ENCODE measurements at regions not wholly inside any gene's neighbourhood (a gene's known extent, or its start where the extent isn't known, plus 50 kb on each side); places are given as distances from the start of the nearest gene placed in this dataset.
"Not testable (repeated sequence)": the region's sequence is repeated elsewhere in the genome, so short reads cannot be mapped to it uniquely, and the experiment has no call there.

GRCh38 chrX:150254909-150255308 is 108.2 kb upstream of the MAMLD1 start:
- DNase-seq, result no peak

DNA sequence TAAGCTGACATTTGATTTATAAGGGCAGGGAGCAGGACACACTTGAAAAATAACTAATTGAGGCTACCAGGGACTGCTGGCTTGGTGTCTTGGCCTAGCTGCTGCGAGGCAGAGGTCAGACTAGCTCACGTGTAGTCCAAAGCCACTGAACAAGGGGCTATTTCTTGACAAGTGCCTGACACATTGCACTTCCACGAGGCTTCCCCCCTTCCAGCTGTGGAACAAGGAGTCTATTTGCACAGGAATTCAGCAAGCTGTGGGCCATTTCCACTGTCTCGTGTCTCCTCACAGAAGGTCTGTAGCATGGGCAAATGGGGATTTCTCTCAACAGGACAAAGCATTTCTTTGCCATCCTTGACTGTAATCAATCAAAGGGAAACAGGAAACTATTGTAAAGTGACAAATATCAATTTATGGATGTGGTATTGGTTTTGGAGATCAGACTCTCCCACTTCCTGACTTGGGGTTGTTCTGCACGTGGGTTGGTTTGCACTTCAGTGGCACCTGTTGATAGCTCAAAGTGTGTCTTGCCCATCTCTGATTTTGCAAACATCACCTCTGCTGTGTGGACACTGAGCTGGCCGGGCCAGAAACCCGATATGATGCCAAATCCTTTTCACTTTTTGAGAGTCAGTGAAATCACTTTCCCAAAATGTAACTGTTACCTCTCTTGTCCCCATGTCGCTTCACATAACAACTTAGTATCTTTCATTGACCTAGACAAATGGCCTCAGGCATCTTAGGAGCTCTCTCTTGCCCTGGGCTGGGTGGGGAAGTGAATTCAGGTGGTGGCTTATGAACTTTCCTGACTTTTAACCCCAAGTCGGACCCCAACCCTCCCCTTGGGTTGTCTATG is 107.4 kb upstream of the MAMLD1 start:
- DNase-seq, result no peak

DNA sequence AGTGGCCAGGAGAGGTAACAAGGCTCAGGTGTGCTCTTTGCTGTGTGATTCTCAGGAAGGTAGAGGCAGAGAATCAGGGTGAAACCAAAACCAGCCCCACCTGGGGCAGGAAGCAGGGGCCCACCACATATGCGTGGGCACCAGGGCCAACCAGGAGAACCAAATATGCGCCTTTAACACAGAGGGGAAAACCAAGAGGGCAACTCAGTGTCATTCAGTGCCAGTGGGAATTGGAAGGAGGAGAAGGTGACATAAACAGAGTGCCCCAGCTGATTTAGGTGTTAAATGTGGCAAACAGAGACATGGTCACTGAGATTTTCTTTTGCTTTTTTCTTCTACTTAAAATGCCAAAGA is 106.8 kb upstream of the MAMLD1 start:
- DNase-seq, result no peak

- no peak for DNase-seq
Observed at GRCh38 chrX:150257353-150258175, 105.6 kb upstream of the MAMLD1 start.

DNA sequence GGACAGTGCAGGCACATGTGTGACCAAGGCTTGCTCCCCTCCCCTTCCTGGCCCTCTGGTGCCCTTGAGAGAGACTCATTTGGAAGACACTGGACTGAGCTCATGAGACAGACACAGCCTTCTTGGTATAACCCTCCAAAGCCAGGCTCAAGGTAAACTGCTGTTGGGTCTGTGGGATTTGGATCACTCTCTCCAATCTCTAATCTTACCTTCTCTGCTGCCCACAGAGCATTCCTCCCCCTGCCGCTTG is 105.0 kb upstream of the MAMLD1 start:
- DNase-seq, result no peak

GRCh38 chrX:150258463-150259430 is 104.4 kb upstream of the MAMLD1 start:
- no peak for DNase-seq

GRCh38 chrX:150262456-150262855 is 100.7 kb upstream of the MAMLD1 start:
- DNase-seq, result no peak

DNA sequence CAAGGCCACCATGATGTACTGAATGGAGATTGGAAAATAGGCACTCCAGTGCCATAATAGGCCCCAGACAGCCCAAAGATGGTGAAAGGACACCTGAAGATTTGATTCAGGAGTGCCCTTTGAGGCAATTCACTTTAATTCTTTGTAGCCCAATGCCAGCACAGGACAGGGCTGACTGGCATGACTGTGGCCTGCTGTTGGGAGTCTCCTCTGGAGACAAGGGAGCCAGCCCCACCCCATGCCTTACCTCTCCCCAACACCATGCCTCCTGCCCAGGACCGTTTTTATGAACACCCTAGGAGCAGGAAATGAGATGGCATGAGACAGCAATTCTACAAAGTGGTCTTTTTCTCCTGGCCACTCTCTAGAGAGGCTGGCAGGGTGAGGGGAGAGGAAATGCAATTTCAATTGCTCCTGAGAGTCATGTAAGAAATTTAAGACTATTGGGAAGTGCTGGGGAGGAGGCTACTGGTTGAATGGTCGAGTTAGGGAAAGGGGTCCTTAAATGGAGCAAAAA is 94.2 kb upstream of the MAMLD1 start:
- no peak for DNase-seq

- DNase-seq, result no peak
Observed at GRCh38 chrX:150269605-150270254, 93.4 kb upstream of the MAMLD1 start.

DNA sequence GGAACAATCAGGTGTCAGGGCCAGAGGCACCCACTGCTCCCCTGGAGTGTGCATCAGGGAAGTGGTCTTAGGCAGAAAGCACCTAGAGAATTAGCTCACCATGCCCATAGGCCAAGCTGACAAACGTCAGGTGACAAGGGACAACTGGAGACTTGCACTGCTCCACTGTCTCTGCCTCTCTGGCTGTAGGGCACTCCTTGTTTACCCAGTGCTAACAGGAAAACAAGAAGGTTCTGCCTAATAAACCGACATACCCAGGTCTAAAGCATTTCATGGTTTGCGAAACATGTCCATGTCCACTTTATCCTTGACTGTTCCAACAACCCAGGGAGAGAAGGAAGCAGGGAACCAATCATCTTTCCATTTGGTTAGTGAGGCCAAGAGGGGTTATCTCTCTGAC is 92.5 kb upstream of the MAMLD1 start:
- DNase-seq, result no peak

DNA sequence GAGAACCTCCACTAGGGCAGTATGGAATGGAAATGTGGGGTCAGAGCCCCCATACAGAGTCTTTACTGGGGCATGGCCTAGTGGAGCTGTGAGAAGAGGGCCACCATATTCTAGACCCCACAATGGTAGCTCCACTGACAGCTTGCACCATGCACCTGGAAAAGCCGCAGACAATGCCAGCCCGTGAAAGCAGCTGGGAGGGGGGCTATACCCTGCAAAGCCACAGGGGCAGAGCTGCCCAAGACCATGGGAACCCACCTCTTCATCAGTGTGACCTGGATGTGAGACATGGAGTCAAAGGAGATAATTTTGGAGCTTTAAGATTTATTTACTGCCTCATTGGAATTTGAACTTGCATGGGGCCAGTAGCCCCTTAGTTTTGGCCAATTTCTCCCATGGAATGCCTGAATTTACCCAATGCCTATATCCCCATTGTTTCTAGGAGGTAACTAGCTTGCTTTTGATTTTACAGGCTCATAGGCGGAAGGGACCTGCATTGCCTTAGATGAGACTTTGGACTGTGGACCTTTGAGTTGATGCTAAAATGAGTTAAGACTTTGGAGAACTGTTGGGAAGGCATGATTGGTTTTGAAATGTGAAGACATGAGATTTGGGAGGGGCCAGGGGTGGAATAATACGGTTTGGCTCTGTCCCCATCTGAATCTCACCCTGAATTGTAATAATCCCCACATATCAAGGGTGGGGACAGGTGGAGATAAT is 89.4 kb upstream of the MAMLD1 start:
- DNase-seq, result not testable (repeated sequence)

DNA sequence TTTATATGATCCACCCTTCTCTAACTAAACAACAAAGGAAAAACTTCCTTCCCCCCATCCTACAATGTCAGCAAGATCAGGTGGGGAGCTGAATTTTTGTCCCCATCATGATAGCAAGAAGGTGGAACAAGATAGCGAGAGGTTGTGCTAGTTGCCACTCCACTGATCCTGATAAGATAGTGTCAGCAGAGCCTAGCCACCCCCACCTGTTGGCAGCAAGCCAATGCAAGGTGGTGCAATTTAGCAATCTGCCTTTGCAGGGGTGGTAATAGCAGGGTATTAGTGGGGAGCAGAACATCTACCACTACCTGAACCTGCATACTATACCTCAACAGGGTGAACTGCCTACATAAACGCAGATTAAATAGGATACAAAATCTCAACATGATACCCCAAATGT is 80.2 kb upstream of the MAMLD1 start:
- DNase-seq, result no peak

GRCh38 chrX:150291014-150291413 is 72.1 kb upstream of the MAMLD1 start:
- no peak for DNase-seq

DNA sequence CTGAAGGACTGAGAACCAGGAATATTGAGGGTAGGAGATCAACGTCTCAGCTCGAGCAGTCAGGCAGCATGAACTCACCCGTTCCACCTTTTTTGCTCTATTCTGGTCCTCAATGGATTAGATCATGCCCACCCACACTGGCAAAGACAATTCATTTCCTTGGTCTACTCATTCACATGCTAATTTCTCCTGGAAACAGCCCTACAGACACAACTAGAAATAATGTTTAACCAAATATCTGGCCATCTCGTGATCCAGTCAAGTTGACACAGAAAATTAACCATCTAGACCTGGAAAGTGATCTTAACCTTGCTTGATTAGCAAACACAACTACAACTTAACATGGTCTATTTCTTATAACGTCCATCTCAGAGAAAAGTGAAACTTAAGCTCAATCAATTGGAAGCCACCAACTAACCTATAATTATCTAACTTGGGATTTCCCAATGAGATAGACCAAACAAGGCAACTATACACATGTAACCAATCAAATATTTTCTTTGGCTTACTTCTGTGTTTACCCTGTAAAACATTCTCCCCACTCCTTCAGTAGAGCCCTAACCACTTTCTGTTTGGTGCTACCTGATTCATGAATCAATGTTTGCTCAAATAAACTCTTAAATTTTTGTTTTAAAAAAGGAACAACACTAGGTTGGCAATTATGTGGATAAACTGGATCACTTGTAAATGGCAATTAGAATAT is 69.7 kb upstream of the MAMLD1 start:
- DNase-seq, result no peak

- no peak for DNase-seq
Observed at GRCh38 chrX:150298841-150299551, 64.1 kb upstream of the MAMLD1 start.

GRCh38 chrX:150299579-150299978 is 63.5 kb upstream of the MAMLD1 start:
- no peak for DNase-seq

DNA sequence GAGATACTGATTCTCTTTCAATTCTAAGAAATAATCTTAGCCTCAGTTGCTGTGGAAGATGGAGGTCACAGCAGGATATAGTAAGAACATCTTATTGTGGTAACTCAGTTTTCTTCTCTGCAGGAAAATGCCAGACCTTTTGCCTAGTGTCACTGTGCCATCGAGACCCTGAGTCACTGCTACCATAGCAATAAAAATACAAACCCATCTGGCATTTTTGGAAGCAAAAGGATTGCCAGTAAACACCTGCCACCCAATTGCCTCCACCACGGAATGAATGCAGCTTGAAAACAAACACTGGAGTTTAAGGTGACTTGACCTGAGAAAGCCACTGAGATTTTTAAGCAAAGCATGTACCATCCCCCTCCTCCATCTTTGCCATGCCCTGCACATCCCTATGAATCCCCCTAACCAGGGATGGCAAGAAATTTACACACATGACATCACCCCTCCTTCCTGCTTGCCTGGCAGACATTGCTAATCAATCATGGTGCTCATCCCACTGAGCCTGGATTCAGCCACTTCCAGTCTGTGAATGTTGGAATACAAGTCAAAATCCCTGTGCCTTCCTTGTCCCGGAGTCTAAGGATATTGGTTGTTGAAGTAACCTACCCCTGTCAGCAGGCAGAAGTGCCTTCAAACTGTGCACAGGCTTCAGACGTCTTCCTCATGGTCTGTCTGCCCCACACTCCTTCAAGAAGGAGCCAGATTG is 59.6 kb upstream of the MAMLD1 start:
- DNase-seq, result no peak

DNA sequence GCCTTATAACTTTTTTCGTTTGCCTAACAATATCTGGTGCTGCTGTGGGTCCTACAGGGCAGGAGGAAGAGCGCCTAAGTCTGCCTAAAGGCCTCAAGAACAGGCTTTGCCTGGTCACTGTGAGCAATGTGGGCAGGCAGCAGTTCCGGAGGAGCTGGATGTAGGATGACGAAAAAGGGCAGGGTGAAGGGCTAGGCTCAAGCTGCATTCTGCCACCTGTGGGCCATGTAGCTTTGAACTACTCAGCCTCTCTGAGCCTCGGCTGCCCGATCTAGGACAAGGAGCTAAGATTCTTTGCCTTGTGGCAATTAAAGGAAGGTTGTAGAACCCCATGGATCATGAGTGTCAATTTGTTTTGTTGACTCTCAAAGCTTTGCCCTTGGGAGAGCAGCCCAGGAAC is 57.1 kb upstream of the MAMLD1 start:
- DNase-seq, result no peak

DNA sequence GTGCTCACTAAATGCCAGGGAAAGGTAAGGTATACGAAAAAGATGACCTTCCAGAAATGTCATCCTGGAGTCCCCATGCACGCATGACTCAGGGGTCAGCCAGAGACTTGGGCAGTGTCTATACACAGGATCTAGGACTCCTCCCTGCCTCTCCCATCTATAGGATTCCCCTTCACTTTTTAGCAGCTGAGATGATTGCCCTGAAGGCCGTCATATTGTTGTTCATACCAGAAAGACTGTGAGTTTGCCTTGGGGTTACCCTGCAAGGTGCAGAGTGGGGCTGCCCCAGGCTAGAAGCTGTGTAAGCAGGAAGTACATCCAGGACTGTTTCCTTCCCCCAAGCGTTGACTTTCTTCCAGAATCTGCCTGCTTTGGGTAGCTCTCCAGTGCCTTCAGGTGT is 55.1 kb upstream of the MAMLD1 start:
- no peak for DNase-seq

Measured in stimulated activated CD4-positive, alpha-beta T cell treated with anti-CD3 and anti-CD28 coated beads, Interleukin-2, amount 100 ng/mL, for 48 hours (primary cell).